Prostate gland (tissue), 2 donors: ENCODE measurements at regions not wholly inside any gene's neighbourhood (a gene's known extent, or its start where the extent isn't known, plus 50 kb on each side); places are given as distances from the start of the nearest gene placed in this dataset.

ENCODE experiments used
- DNase-seq: peaks from one replicate; pipeline ENCODE4 v3.0.0-alpha.2; 2019; ENCODE audit warnings: low spot score
- H3K27ac ChIP-seq, 2 donors: fragments of 200-600 bp; sonication (generic); 2 replicates each; pipeline ENCODE4 v1.5.1; 2017 to 2019
- H3K27me3 ChIP-seq: fragments of 200-600 bp; sonication (generic); replicated peaks from 2 replicates; pipeline ENCODE4 v1.5.1; 2019; ENCODE audit not compliant: insufficient read depth
- H3K36me3 ChIP-seq, 2 donors: fragments of 200-600 bp; sonication (generic); 1 replicate in 1 of 2; 2 replicates in 1 of 2; pipeline versions ENCODE4 v1.5.1 to v1.8.1; 2017 to 2019
- H3K4me1 ChIP-seq: fragments of 200-600 bp; sonication (generic); replicated peaks from 2 replicates; pipeline ENCODE4 v1.5.1; 2019
- H3K4me3 ChIP-seq, 2 donors: fragments of 200-600 bp; sonication (generic); 2 replicates each; pipeline ENCODE4 v1.5.1; 2017 to 2019
- H3K9me3 ChIP-seq: fragments of 200-600 bp; sonication (generic); 2 replicates; pipeline ENCODE4 v1.5.1; 2017
- POLR2A ChIP-seq: fragments of 450-650 bp; IDR thresholded peaks from one replicate; pipeline ENCODE4 v1.6.1; 2016; ENCODE audit warnings: antibody characterized with exemption, mild to moderate bottlenecking
- POLR2AphosphoS5 ChIP-seq: sonication (generic); formaldehyde crosslinking; IDR thresholded peaks from one replicate; pipeline ENCODE4 v1.6.1; 2017; ENCODE audit warnings: antibody characterized with exemption
- WGBS: methylation state at CpG from one replicate; pipeline ENCODE4 v1.1.5; 2018; 5-methylcytosine and 5-hydroxymethylcytosine counted together
- intact Hi-C: fragments of 100-400 bp; cut with DNase I; formaldehyde crosslinking; loops from one replicate; pipeline ENCODE4 v1.14.2; 2022
- TF ChIP-seq, protein P1 (sequence below), 4 experiments: fragments of 200-600 bp in 2 of 4; fragments of 450-650 bp in 2 of 4; sonication (generic) in 2 of 4; IDR thresholded peaks; 1 replicate in 3 of 4; 2 replicates in 1 of 4; pipeline ENCODE4 v1.5.1; 2016 to 2019; ENCODE audit warnings: antibody characterized with exemption in 4 of 4, mild to moderate bottlenecking in 2 of 4, moderate library complexity in 2 of 4

DNA sequence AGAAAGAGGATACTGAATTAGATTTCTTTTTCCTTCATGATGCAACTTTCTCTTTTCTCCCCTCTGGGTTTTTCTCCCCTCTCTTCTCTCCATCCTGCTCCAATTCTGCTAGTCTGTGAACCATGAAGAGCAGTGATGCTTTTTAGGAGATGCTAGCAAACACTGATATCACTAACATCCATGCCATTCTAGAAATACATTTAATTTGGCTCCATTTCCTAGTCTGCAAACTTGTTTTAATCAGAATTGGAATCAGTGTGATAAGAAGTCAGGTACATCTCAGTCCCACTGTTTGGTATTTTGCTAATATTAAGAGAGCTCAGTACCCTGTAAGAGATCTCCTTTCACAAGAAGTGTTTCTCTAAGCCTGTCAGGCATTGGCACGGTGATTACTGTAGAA lies 437.1 kb downstream of the RWDD3 start:
- Histone ChIP-seq H3K4me1 (no peaks in the 10 kb centered on the region), H3K4me3 (no peak overlapping the region), H3K27me3 (no peaks in the 10 kb centered on the region), H3K27ac (no peak overlapping the region), H3K9me3 (no peaks in the 10 kb centered on the region), H3K36me3 (no peaks in the 10 kb centered on the region)
- TF ChIP-seq, protein P1, sequence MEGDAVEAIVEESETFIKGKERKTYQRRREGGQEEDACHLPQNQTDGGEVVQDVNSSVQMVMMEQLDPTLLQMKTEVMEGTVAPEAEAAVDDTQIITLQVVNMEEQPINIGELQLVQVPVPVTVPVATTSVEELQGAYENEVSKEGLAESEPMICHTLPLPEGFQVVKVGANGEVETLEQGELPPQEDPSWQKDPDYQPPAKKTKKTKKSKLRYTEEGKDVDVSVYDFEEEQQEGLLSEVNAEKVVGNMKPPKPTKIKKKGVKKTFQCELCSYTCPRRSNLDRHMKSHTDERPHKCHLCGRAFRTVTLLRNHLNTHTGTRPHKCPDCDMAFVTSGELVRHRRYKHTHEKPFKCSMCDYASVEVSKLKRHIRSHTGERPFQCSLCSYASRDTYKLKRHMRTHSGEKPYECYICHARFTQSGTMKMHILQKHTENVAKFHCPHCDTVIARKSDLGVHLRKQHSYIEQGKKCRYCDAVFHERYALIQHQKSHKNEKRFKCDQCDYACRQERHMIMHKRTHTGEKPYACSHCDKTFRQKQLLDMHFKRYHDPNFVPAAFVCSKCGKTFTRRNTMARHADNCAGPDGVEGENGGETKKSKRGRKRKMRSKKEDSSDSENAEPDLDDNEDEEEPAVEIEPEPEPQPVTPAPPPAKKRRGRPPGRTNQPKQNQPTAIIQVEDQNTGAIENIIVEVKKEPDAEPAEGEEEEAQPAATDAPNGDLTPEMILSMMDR (IDR thresholded peaks at IDR 0.05), result no peak
- TF ChIP-seq POLR2AphosphoS5 (no peak), POLR2A (no peak)
- intact Hi-C loops, result no loop called here
- DNase-seq, result no peak
- WGBS, result 82% methylated on average over 1 of the region's 1 CpG

DNA sequence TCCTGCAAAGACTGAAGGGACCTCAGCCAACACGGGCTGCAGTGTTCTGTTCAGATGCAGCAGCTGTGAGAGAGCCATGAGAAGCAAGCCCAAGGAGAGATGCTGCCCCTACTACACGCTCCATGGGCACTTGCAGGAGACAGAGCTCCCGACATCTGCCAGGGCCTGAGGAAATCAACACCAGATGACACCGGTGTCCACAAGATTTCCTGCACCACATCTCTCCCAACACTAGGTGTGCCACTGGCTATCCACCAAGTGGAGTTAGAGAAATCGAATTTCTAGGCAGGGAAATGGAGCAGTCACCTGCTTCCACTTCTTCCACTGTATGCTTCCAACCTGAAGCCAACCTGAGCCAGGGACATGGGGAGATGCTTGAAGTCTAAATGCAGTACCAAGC lies 445.3 kb downstream of the RWDD3 start:
- intact Hi-C loops, result no loop called here
- Histone ChIP-seq H3K4me1 (no peaks in the 10 kb centered on the region), H3K9me3 (no peaks in the 10 kb centered on the region), H3K27me3 (no peaks in the 10 kb centered on the region), H3K27ac (no peak overlapping the region), H3K36me3 (no peaks in the 10 kb centered on the region), H3K4me3 (no peak overlapping the region)
- DNase-seq, result no peak
- TF ChIP-seq POLR2AphosphoS5 (no peak), POLR2A (no peak)
- TF ChIP-seq, protein P1 (IDR thresholded peaks at IDR 0.05), result no peak
- 77% methylated on average over 5 of the region's 5 CpGs for whole genome bisulfite sequencing

DNA sequence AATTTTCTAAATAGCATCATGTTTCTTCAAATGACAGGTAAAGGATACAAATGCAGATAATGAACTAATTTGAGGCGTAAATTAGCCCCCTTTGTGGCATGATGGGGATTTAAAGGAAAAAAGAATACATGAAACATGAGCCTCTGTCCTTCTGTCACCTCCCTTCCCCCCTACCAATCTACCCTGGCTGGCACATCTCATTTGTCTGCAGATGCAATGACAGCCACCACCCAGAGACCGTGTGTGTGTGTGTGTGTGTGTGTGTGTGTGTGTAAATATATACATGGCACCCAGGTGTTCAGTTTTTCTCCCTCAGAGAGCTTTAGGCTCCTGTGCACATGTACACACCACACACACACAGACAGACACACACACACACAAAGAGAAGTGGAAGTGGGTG lies 451.1 kb downstream of the RWDD3 start:
- TF ChIP-seq, protein P1 (IDR thresholded peaks at IDR 0.05), result no peak
- no peak for TF ChIP-seq POLR2A
- TF ChIP-seq POLR2AphosphoS5, result no peak
- intact Hi-C loops, result no loop called here
- 52% methylated on average over 2 of the region's 2 CpGs for WGBS

DNA sequence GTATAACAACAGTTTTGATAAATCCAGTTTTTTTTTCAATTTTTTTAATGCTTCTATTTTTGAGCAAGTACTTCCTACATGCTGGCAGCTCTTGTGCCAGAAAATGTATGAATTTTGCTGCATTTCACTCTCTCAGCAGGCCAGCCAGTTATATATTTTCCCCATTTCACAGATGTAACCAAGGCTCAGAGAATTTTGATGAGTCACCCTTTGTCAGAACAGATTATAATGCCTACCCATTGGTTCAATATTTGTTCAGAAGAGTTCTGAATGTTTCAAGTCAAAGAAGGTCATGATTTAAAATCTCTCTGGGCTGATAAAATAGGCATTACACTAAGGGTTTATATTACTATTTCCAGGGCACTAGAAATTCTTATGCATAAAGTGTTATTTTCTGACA lies 452.2 kb downstream of the RWDD3 start:
- no peak for DNase-seq
- Histone ChIP-seq H3K4me3 (no peak overlapping the region), H3K9me3 (no peaks in the 10 kb centered on the region), H3K27me3 (no peaks in the 10 kb centered on the region), H3K36me3 (no peaks in the 10 kb centered on the region), H3K4me1 (no peaks in the 10 kb centered on the region), H3K27ac (no peak overlapping the region)
- intact Hi-C loops, result no loop called here
- TF ChIP-seq, protein P1 (IDR thresholded peaks at IDR 0.05), result no peak
- no peak for TF ChIP-seq POLR2A
- no peak for TF ChIP-seq POLR2AphosphoS5

More for the DNA sequence above, 451.1 kb downstream of the RWDD3 start:
- Histone ChIP-seq H3K4me3 (no peak overlapping the region), H3K4me1 (no peaks in the 10 kb centered on the region), H3K9me3 (no peaks in the 10 kb centered on the region), H3K27ac (no peak overlapping the region), H3K27me3 (no peaks in the 10 kb centered on the region), H3K36me3 (no peaks in the 10 kb centered on the region)
- DNase-seq, result no peak

DNA sequence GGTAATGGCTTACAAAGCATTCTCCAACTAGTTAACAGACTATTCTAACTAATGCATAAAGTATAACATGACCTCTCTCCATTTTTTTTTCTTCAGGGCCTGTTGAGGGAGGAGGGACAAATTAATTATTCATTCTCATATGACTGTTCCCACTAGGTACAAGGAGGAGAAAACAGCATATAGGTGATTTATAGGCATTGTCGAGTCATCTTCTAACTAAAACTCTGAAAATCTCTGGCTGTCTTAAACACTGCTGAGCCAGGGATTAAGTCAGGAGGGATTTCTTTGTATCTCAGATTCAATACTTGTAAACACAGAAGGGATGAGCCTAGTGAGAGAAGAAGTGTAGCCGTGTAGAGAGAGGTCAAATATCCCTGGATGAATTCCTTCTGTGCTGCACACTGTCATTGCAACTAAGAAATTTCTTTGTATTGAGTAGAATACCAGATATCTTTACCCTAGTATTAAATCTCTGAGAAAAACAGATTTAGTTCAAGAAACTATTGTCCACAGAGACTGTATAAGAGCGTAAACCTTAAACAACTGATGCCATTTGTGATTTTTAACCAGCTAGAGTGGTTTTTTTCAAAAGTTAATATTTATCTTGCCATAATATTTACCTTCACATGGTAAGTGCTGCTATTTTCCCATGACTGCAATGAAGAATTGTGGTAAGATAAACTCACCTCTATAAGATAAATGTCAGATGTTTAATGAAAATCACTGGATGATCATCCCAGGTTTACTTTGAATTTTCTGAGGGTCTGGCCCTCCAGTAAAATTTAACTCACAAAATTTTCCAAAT lies 465.3 kb downstream of the RWDD3 start:
- Histone ChIP-seq H3K4me3 (no peak overlapping the region), H3K4me1 (no peaks in the 10 kb centered on the region), H3K27me3 (no peaks in the 10 kb centered on the region), H3K9me3 (no peaks in the 10 kb centered on the region), H3K36me3 (no peaks in the 10 kb centered on the region), H3K27ac (no peak overlapping the region)
- intact Hi-C loops, result no loop called here
- WGBS, result 56% methylated on average over 3 of the region's 3 CpGs
- DNase-seq, result no peak
- TF ChIP-seq, protein P1 (IDR thresholded peaks at IDR 0.05), result no peak
